Thyroid gland (tissue), 4 donors: ENCODE measurements at regions not wholly inside any gene's neighbourhood (a gene's known extent, or its start where the extent isn't known, plus 50 kb on each side); places are given as distances from the start of the nearest gene placed in this dataset.

Source experiments
- DNase-seq, 2 donors: peaks; one replicate each; pipeline ENCODE4 v3.0.0-alpha.2; 2019
- H3K27ac ChIP-seq, 3 donors: fragments of 200-600 bp; sonication (generic); 1 replicate in 2 of 3; 2 replicates in 1 of 3; pipeline ENCODE4 v1.5.1; 2016 to 2019; ENCODE audit warnings: mild to moderate bottlenecking in 1 of 3, moderate library complexity in 1 of 3
- H3K27me3 ChIP-seq: fragments of 200-600 bp; sonication (generic); one replicate; pipeline ENCODE4 v1.5.1; 2019
- H3K36me3 ChIP-seq, 2 donors: fragments of 200-600 bp; sonication (generic); one replicate each; pipeline ENCODE4 v1.5.1; 2016 to 2019
- H3K4me1 ChIP-seq, 2 donors: fragments of 200-600 bp; sonication (generic); one replicate each; pipeline ENCODE4 v1.5.1; 2017 to 2019
- H3K4me3 ChIP-seq, 3 donors: fragments of 200-600 bp; sonication (generic); replicated peaks in 1 of 3; 1 replicate in 2 of 3; 2 replicates in 1 of 3; pipeline ENCODE4 v1.5.1; 2016; ENCODE audit warnings: mild to moderate bottlenecking in 1 of 3
- H3K9me3 ChIP-seq: fragments of 200-600 bp; sonication (generic); one replicate; pipeline ENCODE4 v1.5.1; 2017
- POLR2A ChIP-seq, 2 donors: fragments of 450-650 bp; IDR thresholded peaks; one replicate each; pipeline ENCODE4 v1.6.1; 2017; ENCODE audit warnings: antibody characterized with exemption in 2 of 2, mild to moderate bottlenecking in 2 of 2, moderate library complexity in 1 of 2
- WGBS, 2 donors: methylation state at CpG; one replicate each; pipeline ENCODE4 v1.1.5; 2017; 5-methylcytosine and 5-hydroxymethylcytosine counted together
- intact Hi-C: fragments of 100-400 bp; cut with DNase I; formaldehyde crosslinking; loops from one replicate; pipeline ENCODE4 v1.15.1; 2023
- TF ChIP-seq, protein P1 (sequence below), 6 experiments: fragments of 200-600 bp in 3 of 6; fragments of 450-650 bp in 3 of 6; sonication (generic) in 3 of 6; IDR thresholded peaks; one replicate each; pipeline ENCODE4 v1.5.1; 2016 to 2019; ENCODE audit warnings: antibody characterized with exemption in 6 of 6, mild to moderate bottlenecking in 2 of 6, inconsistent platforms in 1 of 6, moderate library complexity in 1 of 6

DNA sequence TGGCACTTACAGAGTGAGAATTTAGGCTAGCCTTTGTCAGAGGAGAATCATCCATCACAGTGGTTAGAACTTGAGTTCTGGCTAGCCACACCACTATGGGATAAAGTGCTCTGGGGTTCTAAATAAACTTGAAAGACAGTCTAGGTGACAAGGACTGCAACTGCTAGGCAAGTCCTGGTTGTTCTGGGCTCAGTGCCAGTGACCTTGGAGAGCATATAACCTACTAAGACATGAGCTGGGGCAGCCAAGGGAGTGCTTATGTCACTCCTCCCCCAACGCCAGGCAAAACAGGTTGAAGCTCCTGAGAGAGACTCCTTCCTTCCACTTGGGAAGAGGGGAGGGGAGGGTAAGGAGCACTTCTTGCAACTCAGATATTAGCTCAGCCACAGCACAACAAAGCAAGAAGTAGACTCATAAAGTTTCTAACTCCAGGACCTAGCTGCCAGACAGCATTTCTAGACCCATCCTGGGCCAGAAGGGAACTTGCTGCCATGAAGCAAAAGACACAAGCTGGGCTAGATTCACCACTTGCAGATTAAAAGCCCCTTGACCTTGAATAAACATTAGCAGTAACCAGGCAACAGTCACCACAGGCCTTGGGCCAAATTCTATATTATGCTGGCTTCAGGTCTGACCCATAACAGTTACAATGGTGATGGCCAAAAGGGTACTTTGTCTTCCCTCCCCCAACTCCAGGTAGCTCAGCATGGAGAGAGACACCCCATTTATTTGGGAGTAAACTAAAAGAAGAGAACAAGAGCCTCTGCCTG is 963.7 kb downstream of the PLOD2 start:
- Histone ChIP-seq H3K4me1 (no peaks in the 10 kb centered on the region), H3K9me3 (no peaks in the 10 kb centered on the region), H3K36me3 (no peaks in the 10 kb centered on the region), H3K4me3 (no peak overlapping the region), H3K27me3 (no peaks in the 10 kb centered on the region), H3K27ac (no peak overlapping the region)
- TF ChIP-seq, protein P1, sequence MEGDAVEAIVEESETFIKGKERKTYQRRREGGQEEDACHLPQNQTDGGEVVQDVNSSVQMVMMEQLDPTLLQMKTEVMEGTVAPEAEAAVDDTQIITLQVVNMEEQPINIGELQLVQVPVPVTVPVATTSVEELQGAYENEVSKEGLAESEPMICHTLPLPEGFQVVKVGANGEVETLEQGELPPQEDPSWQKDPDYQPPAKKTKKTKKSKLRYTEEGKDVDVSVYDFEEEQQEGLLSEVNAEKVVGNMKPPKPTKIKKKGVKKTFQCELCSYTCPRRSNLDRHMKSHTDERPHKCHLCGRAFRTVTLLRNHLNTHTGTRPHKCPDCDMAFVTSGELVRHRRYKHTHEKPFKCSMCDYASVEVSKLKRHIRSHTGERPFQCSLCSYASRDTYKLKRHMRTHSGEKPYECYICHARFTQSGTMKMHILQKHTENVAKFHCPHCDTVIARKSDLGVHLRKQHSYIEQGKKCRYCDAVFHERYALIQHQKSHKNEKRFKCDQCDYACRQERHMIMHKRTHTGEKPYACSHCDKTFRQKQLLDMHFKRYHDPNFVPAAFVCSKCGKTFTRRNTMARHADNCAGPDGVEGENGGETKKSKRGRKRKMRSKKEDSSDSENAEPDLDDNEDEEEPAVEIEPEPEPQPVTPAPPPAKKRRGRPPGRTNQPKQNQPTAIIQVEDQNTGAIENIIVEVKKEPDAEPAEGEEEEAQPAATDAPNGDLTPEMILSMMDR (IDR thresholded peaks at IDR 0.05) = no peak
- TF ChIP-seq POLR2A (IDR thresholded peaks at IDR 0.05) = no peak
- intact Hi-C loops = no loop called here
- DNase-seq = peak; percentile 40 to 68
- WGBS, 2 donors = 22 to 57% methylated on average over 1 of the region's 1 CpG

DNA sequence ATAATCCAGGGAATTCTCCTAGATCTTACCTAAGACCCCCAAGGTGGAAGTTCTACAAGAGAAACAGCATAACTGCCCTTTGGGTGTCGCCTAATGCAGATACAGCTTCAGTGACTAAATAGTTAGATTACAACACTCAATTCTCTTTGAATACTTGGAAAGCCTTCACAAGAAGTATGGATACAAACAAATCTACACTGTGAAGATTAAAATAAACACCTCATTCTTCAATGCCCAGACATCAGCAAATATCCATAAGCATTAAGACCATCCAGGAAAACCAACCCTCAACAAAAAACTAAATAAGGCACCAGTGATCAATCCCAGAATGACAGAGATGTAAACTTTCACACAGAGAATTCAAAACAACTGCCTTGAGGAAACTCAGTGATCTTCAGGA is 963.2 kb downstream of the PLOD2 start:
- intact Hi-C loops = no loop called here
- Histone ChIP-seq H3K27ac (no peak overlapping the region), H3K27me3 (no peaks in the 10 kb centered on the region), H3K9me3 (no peaks in the 10 kb centered on the region), H3K4me1 (no peaks in the 10 kb centered on the region), H3K4me3 (no peak overlapping the region), H3K36me3 (no peaks in the 10 kb centered on the region)
- WGBS, 2 donors = 74 to 88% methylated on average over 1 of the region's 1 CpG
- TF ChIP-seq, protein P1 (IDR thresholded peaks at IDR 0.05) = no peak
- no peak for TF ChIP-seq POLR2A (IDR thresholded peaks at IDR 0.05)
- no peak for DNase-seq

DNA sequence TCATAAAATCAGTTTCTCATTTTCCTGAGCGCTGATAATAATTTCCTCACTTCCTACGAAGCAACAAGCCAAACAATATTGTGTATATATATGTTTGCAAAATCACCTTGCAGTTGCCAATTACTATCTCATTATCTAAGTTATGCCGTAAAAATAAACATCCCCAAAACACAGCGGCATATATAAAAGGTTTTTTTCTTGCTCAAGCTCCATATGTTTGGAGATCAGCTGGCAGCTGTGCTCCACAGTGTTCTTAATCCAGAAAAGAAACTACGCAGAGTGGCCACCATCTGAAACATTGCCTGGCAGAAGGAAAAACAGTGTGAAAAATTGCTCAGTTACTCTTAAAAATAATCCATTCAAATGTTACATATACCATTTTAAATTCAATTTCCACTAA is 951.4 kb downstream of the PLOD2 start:
- no peaks in the 10 kb centered on the region for H3K36me3 ChIP-seq
- H3K4me3 ChIP-seq = no peak overlapping the region
- WGBS, 2 donors = 74 to 78% methylated on average over 5 of the region's 5 CpGs
- TF ChIP-seq POLR2A (IDR thresholded peaks at IDR 0.05) = no peak
- TF ChIP-seq, protein P1 (IDR thresholded peaks at IDR 0.05) = no peak
- H3K4me1 ChIP-seq = no peaks in the 10 kb centered on the region
- H3K9me3 ChIP-seq = no peaks in the 10 kb centered on the region
- no peaks in the 10 kb centered on the region for H3K27me3 ChIP-seq
- intact Hi-C loops = no loop called here
- DNase-seq = no peak
- H3K27ac ChIP-seq = no peak overlapping the region

DNA sequence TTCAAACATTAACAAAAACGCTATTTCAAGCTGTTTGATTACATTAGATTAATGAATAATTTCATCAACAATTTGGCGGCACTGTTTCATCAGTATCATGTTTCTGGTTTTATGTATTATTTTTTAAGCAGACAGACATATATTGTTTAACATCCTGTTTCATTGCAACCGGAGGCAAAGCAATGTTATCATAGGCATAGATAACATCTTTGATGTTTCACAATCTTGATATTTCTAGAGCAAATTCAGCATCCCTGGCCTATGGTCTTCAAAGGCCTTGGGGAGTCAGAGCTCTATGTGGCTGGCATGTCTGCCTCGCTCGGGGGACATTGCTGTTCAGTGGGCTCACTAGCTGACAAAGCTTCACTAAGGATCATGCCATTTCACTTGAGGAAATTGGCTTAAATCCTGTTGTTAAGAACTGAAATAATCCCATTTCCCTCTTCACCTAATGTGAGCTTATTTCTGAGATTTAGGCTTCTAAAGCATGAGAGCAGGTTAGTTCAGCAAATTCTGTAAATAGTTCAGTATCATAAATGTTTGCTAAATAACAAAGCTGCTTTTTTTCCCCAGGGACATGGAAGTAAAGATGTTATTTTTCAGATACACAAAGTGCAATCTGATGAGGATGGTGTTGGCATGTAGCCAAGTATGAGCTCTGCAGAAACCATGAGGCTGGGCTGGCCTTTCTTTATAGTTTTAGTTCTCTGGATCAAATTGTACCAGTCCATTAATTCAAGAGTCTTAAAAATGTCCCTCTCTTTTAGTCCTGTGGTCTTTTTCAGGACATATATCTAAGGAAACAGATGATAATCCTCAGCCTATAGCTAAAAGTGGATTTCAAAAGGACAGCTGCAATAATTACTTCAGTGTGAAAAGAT is 941.4 kb downstream of the PLOD2 start:
- intact Hi-C loops = no loop called here
- TF ChIP-seq POLR2A (IDR thresholded peaks at IDR 0.05) = no peak
- TF ChIP-seq, protein P1 (IDR thresholded peaks at IDR 0.05) = no peak

DNA sequence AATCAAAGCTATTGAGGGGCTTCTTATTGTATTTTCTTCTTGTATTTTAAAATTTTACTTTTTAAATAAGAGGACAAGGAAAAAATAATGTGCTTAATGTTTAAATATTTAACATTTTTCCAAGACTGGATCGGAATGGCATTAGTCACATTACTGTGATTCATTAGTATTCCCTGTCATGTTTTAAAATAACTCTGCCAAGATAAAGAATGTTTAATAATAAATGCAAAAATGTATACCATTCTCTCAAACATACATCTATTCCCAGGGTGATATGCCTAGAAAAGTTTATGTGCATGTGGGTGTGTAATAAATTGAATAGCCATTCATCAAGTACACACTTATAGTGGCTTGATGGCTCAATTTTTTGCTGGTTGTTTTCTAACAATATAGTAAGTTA is 936.1 kb downstream of the PLOD2 start:
- DNase-seq = no peak
- TF ChIP-seq POLR2A (IDR thresholded peaks at IDR 0.05) = no peak
- TF ChIP-seq, protein P1 (IDR thresholded peaks at IDR 0.05) = no peak
- 85 to 92% methylated on average over 1 of the region's 1 CpG for WGBS, 2 donors
- H3K27ac ChIP-seq = no peak overlapping the region
- H3K4me1 ChIP-seq = no peaks in the 10 kb centered on the region
- H3K9me3 ChIP-seq = no peaks in the 10 kb centered on the region
- no peaks in the 10 kb centered on the region for H3K27me3 ChIP-seq
- H3K4me3 ChIP-seq = no peak overlapping the region
- no peaks in the 10 kb centered on the region for H3K36me3 ChIP-seq
- intact Hi-C loops = no loop called here

More for the DNA sequence above, 941.4 kb downstream of the PLOD2 start:
- no peak overlapping the region for H3K4me3 ChIP-seq
- no peak for DNase-seq
- H3K9me3 ChIP-seq = no peaks in the 10 kb centered on the region
- H3K4me1 ChIP-seq = no peaks in the 10 kb centered on the region
- WGBS, 2 donors = 75 to 77% methylated on average over 5 of the region's 5 CpGs
- H3K27ac ChIP-seq = no peak overlapping the region
- H3K27me3 ChIP-seq = no peaks in the 10 kb centered on the region
- H3K36me3 ChIP-seq = no peaks in the 10 kb centered on the region
